Neural progenitor cell (in vitro differentiated cells): ENCODE measurements at regions not wholly inside any gene's neighbourhood (a gene's known extent, or its start where the extent isn't known, plus 50 kb on each side); places are given as distances from the start of the nearest gene placed in this dataset.

Experiments
- CTCF ChIP-seq: fragments of 200-600 bp; sonication (generic); IDR thresholded peaks from 2 replicates; pipeline ENCODE4 v1.5.1; 2017; ENCODE audit warnings: antibody characterized with exemption, mild to moderate bottlenecking
- EZH2 ChIP-seq: fragments of 200-600 bp; sonication (generic); IDR thresholded peaks from 2 replicates; pipeline ENCODE4 v1.6.1; 2017; ENCODE audit warnings: antibody characterized with exemption, mild to moderate bottlenecking, moderate library complexity
- EZH2phosphoT487 ChIP-seq: fragments of 200-600 bp; sonication (generic); IDR thresholded peaks from 2 replicates; pipeline ENCODE4 v1.6.1; 2017; ENCODE audit warnings: antibody characterized with exemption

- TF ChIP-seq CTCF, result no peak
- no peak for TF ChIP-seq EZH2
- TF ChIP-seq EZH2phosphoT487, result no peak
Measured at GRCh38 chr6:68575765-68576439, 59.2 kb upstream of the ADGRB3 start.
